ENCODE measurements at regions not wholly inside any gene's neighbourhood (a gene's known extent, or its start where the extent isn't known, plus 50 kb on each side); places are given as distances from the start of the nearest gene placed in this dataset.

- no peak overlapping the region for H3K27ac ChIP-seq
- H3K4me1 ChIP-seq = no peaks in the 10 kb centered on the region
- intact Hi-C loops (cut with DNase I; ENCODE audit: low total_unique reads) = no loop called here
- no peak for DNase-seq
- WGBS, 5 donors = 67 to 88% (median 73%) methylated on average over 4 of the region's 4 CpGs
- no peak overlapping the region for H3K4me3 ChIP-seq
- no peaks in the 10 kb centered on the region for H3K9me3 ChIP-seq
- H3K36me3 ChIP-seq = no peaks in the 10 kb centered on the region
- no peaks in the 10 kb centered on the region for H3K27me3 ChIP-seq (replicated peaks in 1 of 7)
- TF ChIP-seq CTCF (IDR thresholded peaks at IDR 0.05 in 8 of 11, conservative IDR thresholded peaks at IDR 0.05 in 3 of 11) (no peak), POLR2AphosphoS5 (IDR thresholded peaks at IDR 0.05) (no peak), POLR2A (IDR thresholded peaks at IDR 0.05) (no peak)
Measured at GRCh38 chr14:32014498-32014897, 62.6 kb upstream of the ARHGAP5 start.

- 88 to 98% (median 92%) methylated on average over 4 of the region's 4 CpGs for WGBS, 5 donors
- no peak for DNase-seq
- Histone ChIP-seq H3K27me3 (replicated peaks in 1 of 7) (no peaks in the 10 kb centered on the region), H3K4me3 (no peak overlapping the region), H3K9me3 (no peaks in the 10 kb centered on the region), H3K36me3 (no peaks in the 10 kb centered on the region), H3K4me1 (no peaks in the 10 kb centered on the region), H3K27ac (no peak overlapping the region)
- no peak for TF ChIP-seq POLR2AphosphoS5 (IDR thresholded peaks at IDR 0.05)
- TF ChIP-seq POLR2A (IDR thresholded peaks at IDR 0.05) = no peak
- no peak for TF ChIP-seq CTCF (IDR thresholded peaks at IDR 0.05 in 8 of 11, conservative IDR thresholded peaks at IDR 0.05 in 3 of 11)
- intact Hi-C loops (cut with DNase I; ENCODE audit: low total_unique reads) = no loop called here
Measured at GRCh38 chr14:32015166-32015565, 61.9 kb upstream of the ARHGAP5 start.

GRCh38 chr14:32017587-32017986 is 59.5 kb upstream of the ARHGAP5 start:
- no peaks in the 10 kb centered on the region for H3K27me3 ChIP-seq (replicated peaks in 1 of 7)
- H3K36me3 ChIP-seq = no peaks in the 10 kb centered on the region
- intact Hi-C loops (cut with DNase I; ENCODE audit: low total_unique reads) = no loop called here

GRCh38 chr14:32018391-32019092 is 58.6 kb upstream of the ARHGAP5 start:
- H3K4me1 ChIP-seq = no peaks in the 10 kb centered on the region
- intact Hi-C loops (cut with DNase I; ENCODE audit: low total_unique reads) = no loop called here
- no peaks in the 10 kb centered on the region for H3K27me3 ChIP-seq (replicated peaks in 1 of 7)
- H3K9me3 ChIP-seq = no peaks in the 10 kb centered on the region
- H3K4me3 ChIP-seq = no peak overlapping the region
- WGBS, 5 donors = 50 to 62% (median 54%) methylated on average over 3 of the region's 3 CpGs
- TF ChIP-seq CTCF (IDR thresholded peaks at IDR 0.05 in 8 of 11, conservative IDR thresholded peaks at IDR 0.05 in 3 of 11) (no peak), POLR2AphosphoS5 (IDR thresholded peaks at IDR 0.05) (no peak), POLR2A (IDR thresholded peaks at IDR 0.05) (no peak)
- no peaks in the 10 kb centered on the region for H3K36me3 ChIP-seq
- no peak overlapping the region for H3K27ac ChIP-seq
- no peak for DNase-seq

More at GRCh38 chr14:32017587-32017986, 59.5 kb upstream of the ARHGAP5 start:
- Histone ChIP-seq H3K4me1 (no peaks in the 10 kb centered on the region), H3K27ac (no peak overlapping the region), H3K9me3 (no peaks in the 10 kb centered on the region), H3K4me3 (no peak overlapping the region)
- DNase-seq = no peak
- no peak for TF ChIP-seq POLR2AphosphoS5 (IDR thresholded peaks at IDR 0.05)
- TF ChIP-seq CTCF (IDR thresholded peaks at IDR 0.05 in 8 of 11, conservative IDR thresholded peaks at IDR 0.05 in 3 of 11) = no peak
- TF ChIP-seq POLR2A (IDR thresholded peaks at IDR 0.05) = no peak
